ENCODE measurements at regions not wholly inside any gene's neighbourhood (a gene's known extent, or its start where the extent isn't known, plus 50 kb on each side); places are given as distances from the start of the nearest gene placed in this dataset.

- TF ChIP-seq CTCF (IDR thresholded peaks at IDR 0.05): no peak
- TF ChIP-seq POLR2A (IDR thresholded peaks at IDR 0.05): no peak
Observed at GRCh38 chr4:53943345-53944085, 120.9 kb downstream of the CHIC2 start.
